ENCODE measurements at regions not wholly inside any gene's neighbourhood (a gene's known extent, or its start where the extent isn't known, plus 50 kb on each side); places are given as distances from the start of the nearest gene placed in this dataset.

DNA sequence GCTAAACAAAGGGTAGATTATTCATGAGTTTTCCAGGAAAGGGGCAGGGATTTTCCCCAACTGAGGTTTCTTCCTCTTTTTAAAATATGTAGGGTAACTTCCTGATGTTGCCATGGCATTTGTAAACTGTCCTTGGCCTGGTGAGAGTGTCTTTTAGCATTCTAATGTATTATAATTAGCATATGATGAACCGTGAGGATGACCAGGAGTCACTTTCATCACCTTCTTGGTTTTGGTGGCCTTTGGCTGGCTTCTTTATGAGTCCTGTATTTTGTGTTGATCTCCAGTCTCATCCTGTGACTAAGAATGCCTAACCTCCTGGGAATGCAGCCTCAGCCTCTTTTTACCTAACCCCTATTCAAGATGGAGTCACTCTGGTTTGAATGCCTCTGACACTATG, 391.0 kb upstream of the LINC00305 start:
- no peak for DNase-seq

DNA sequence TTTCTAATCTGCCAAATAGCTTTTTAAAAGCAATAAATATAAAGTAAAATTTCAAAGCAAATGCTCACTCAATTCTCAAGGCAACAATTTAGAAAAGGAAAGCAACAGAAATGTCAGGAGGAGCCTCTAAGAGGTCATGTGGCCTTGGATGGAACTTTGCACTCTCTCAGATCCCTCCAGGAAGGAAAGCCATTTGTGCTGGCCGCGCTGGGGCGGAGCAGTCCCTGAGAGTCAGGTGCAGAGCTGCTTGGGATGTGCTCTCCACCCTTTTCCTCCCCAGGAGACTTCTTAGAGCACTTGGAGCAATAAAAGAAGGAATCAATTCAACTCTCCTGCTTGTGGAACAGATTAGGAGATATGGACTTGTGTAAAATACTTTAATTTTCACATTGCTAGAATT, 379.8 kb upstream of the LINC00305 start:
- DNase-seq = no peak

DNA sequence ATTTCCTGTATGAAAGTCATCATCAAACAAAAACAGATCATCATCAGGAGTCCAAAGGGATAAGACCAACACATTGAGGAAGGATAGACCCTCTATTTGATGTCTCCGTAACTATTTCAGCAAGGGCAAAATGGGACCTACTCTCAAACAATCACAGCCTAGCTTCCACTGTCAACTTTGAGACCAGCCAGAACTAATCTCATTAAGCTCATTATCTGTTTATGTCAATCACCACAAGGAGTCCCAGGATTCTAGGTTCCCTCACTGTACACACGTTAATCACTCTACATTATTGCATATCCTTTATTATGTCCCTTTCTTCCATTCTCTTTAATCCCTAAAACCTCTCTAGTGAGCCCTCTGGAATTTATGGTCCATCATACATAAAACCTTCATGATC, 370.3 kb upstream of the LINC00305 start:
- no peak for DNase-seq

DNA sequence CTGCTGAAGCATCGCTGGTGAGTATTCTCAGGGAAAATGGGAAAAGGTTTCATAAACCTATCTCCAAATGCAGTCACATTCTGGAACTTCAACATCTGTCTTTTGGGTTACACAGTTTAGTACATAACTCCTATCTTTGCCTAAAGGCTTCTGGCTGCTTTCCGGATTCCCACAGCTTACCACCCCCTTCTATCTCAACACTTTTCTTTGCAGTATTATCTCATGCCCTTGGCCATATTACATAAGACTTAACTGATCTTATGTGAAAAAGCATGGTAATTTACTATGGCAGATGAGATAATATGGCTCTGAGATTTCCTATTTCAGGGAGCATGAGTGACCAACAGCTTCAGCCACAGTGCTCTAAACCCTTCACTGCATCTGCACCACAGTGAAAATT, 369.3 kb upstream of the LINC00305 start:
- no peak for DNase-seq

DNA sequence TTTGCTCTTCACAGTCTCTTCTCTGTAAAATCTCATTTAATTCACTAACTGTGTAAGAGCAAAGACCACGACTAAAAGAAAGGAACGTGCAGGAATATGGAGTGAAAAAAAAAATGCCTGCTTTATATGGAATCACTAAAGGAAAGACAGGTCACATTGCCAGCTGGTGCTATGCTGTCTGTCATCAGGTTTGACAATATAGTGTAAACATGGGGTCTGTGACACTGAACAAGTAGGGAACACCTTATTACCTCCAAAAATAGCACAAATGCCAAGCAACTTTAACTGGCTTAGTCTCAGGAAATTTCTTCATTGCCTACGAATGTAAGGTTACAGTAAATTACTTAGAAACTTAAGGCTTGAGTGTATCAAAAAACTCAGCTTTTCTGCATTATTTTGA, 364.5 kb upstream of the LINC00305 start:
- no peak for DNase-seq

DNA sequence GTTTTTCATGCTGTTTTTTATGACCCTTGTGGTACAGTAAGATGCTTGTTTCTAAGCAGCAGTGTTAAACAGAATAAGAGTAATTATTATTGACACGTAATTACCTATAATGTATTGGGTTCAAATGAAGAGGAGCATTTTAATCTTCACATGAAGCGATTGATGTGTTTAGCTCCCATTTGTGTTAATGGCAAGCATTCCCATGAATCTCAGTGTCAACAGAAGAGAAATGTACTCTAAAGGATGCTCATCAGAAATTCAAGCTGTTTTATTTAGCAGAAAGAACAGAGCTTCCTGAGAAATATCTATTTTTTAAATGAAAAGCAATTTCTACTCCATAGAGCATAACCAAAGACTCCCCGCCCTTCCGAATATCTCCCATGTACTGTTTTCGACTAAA, 341.3 kb upstream of the LINC00305 start:
- no peak for DNase-seq

DNA sequence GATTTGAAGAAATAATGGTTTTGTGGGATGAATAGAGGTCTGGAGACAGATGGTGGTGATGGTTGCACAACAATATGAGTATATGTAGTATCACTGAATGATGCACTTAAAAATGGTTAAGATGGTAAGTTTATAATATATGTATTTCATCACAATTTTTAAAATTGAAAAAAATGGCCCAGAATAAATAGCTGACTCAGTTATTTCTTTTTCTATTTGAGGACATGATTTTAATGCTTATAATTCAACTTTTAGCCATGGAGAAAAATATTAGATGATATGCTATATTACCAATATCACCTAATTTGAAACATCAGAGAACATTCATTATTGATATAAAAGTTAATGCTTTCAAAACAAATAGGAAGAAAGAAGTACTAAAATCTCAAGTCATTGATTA, 339.8 kb upstream of the LINC00305 start:
- DNase-seq = no peak

DNA sequence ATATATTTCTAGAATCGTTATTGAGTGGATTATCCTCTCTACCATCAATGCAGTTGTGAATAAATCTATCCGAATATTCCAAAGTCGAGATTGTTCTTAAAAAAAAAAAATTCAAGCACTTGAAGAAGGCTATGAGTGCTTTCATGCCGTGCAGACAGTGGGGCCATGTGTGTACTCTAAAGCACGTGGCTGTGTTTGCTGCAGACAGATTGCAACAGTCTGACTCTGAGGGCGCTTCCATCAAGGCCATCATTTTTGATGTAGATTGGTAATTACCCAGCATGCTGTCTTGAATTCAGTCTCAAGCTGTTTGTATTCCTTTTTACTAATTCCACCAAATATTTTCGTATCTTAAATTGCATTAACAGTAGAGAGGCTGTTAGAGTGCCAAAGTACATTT, 325.9 kb upstream of the LINC00305 start:
- peak; percentile 15 for DNase-seq

DNA sequence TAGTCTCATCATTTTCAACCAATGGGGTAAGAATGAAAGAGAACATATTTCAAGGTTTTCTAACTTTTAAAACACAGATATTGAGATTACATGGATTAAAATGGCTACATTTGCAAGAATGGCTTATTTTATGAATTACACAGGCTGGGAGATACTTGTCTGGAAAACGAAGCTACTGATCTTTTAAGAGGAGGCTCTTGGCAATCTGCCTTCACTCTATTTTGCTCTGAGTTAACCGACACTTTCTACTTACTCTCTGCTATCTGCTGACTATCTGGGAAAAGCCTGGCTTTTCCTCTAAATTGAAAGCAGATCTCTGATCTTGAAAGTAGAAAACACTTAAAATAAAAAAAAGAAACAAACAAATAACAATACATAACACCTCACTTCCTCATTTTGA, 325.4 kb upstream of the LINC00305 start:
- DNase-seq = no peak

DNA sequence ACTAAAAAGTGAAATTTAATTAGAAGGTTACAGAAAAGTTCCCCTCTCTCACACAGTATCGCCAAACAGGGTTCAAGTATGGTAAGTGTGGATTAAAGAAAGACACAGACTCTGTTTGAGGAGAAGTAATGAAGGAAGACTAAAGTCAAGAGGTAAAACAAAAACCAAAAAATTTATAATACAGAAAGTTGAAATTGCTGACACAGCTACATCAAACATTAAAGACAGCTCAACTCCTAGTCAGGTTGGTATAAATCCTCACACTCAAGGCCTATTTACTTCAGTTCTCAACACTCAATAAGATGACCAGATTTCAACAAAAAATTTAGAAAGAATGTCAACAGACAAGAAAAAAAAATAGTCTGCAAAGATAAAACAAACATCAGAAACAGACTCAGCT, 300.5 kb upstream of the LINC00305 start:
- no peak for DNase-seq

DNA sequence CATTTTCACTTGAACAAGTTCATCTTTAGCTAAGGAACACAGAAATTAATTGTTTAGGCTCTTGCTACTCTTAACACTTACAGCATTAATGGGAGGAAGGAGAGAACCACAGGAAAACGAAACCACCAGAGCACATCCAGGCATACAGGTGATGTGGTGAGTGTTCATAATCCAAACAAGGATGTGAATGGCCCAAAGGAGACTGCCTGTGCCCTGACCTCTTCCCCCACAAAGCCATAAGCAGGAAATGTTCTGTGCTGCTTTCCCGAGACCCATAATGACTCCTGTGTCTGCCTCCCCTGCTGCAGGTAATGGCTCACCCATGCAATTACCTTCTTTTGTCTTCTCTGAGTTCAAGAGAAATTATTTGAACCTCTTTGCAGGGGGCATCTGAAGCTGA, 295.9 kb upstream of the LINC00305 start:
- DNase-seq = no peak

DNA sequence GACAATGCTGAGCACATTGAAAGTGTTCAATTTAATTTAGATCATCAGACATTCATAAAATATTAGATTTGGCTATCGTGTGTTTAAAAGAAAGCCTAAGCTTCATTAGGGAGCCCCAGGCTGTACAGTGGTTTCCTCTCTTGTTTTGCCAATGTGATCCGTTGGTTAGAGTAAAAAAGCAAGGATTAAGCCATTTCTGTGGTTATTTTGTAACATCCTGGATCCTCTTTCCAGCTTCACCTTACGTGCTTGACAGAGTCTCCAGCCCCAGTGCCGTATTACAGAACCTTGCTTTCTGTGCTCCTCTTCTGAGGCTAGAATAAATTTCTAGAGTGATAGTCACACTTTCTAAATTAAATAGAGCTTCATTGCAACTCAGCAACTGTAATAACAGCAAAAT, 289.3 kb upstream of the LINC00305 start:
- no peak for DNase-seq

DNA sequence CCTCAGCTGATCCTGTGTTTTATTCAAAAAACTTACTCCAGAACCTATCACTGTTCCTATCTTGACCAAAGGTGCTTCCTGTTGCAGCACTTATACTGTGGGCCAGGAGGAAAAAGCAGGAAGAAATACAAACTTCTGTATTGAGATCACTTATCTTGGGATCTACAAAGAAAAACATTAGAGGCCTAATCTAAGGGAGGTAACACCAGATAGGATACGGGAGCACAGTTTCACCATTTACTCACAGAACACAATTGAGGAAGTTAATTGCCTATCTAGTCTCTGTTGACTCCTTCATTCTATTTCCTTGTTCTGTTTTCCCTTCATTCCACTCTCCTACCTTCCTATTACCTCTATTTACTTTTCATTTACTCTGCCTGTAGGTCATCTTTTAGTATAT, 287.2 kb upstream of the LINC00305 start:
- DNase-seq = no peak

DNA sequence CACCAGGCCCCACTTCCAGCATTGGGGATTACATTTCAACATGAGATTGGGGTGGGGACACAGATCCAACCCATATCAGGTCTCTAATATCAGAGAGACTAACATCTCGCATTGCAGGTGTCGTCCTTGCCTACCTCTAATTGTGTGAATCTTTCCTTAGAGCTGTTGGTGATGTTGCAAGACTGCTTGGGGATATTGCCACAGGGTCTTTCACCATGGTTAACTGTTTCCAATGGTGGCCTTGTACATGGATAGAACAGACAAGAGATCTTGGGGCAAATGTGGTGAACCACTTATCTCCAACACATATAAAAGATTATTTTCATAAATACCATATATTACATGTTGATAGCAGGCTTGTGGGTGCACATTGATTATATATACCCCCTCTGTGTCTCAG, 270.3 kb upstream of the LINC00305 start:
- DNase-seq = no peak

DNA sequence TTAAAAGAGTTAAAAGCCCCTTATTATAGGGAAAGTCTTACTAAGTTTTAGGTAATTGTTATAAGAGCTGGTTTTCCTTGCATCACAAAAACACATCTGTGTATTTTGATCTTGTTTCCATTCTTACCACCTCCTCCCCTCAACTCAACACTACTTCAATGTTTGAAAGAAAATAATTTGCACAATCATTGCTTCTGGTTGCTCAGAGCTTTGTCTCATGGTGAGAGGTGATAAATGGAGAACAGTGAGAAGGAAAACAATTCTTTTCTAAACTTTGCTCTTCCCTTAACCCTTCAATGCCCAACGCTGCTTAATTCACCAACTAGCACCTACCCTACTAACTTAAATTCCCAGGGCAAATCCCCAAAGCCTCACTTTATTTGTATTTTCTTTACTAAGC, 268.1 kb upstream of the LINC00305 start:
- no peak for DNase-seq

DNA sequence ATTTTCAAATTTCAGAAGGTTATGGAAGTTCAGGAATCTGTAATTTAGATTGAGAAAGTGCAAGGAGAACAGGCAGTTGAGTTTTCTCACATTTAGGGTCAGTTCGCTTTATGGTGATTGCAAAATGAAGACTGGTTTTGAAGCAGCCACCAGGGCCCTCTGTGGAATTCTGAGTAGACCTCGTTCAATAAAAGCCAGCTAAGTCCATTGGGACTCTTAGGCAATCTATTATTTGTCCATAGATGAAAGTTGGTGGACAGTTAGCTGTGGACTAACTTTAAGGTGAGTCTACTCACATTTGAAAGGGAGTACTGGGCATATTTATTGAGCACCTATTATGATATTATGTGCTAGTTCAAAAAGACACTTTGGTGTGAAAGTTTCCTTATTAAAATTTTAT, 266.3 kb upstream of the LINC00305 start:
- no peak for DNase-seq

DNA sequence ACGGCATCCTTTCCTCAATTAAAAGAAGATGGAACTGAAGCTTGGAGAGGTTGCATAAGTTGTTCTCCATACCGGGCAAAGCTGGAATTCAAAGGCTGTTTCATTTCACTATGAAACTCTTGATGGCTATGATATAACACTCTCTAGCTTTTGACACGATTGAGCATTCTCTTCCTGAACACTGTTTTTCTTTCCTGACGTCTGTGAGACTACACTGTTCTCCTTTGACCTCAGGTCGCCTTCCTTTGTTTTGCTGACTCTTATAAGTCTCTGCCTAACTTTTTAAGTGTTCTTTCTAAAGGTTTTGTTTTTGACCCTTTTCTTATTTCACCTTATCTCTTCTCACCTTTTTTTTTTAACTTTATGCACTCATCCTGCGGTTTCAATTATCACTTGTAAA, 261.8 kb upstream of the LINC00305 start:
- no peak for DNase-seq

DNA sequence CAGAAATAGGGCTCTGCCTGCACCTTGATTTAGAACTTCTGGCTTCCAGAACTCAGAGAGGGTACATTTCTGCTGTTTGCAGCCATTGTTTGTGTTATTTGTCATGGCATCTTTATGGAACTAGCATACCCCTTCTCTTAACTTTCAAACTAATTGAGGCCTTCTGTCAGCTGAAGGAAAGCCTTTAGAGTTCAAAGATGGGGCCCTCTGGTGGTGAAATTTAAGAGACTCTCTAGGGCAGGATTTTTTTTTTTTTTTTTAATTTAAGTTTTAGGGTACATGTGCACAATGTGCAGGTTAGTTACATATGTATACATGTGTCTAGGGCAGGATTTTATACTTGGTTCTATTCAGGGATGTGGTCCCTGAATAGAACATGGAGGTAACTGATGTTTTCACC, 260.6 kb upstream of the LINC00305 start:
- DNase-seq = peak; percentile 19

DNA sequence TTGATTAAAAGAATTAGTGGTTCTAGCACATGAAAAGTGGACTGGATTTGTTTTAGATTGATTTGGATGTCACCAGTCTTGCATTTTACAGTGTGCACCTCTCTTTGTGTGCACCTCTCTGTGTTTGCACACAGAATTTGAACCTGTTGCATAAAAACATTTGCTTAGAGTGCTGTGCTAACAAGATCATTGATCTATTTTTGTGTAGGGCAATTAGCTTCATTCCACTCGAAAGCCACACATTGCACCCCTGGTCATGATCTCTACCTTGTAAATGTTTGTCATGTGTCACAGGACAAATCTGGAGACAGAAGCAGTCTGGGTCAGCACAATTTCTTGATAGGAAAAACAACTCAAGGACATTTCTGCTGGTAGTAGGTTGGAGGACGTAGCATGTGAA, 258.7 kb upstream of the LINC00305 start:
- no peak for DNase-seq

DNA sequence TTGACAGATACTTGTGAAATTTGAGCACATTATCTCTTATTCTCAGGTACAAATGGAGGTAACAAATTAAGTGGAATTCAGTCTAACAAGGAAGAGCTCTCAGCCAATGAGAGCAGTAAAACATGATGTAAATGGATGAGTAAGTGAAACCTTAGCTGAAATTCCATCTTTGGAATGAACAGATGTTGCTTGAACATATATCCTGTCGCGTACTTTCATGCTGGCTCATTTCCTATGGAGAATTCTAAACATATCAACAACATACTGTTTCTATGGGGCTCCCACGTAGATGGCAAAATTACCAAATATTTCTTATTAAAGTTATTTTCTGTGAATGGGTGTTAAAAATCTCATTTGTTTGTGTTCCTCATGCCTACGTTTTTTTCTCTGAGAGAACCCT, 256.3 kb upstream of the LINC00305 start:
- DNase-seq = no peak

DNA sequence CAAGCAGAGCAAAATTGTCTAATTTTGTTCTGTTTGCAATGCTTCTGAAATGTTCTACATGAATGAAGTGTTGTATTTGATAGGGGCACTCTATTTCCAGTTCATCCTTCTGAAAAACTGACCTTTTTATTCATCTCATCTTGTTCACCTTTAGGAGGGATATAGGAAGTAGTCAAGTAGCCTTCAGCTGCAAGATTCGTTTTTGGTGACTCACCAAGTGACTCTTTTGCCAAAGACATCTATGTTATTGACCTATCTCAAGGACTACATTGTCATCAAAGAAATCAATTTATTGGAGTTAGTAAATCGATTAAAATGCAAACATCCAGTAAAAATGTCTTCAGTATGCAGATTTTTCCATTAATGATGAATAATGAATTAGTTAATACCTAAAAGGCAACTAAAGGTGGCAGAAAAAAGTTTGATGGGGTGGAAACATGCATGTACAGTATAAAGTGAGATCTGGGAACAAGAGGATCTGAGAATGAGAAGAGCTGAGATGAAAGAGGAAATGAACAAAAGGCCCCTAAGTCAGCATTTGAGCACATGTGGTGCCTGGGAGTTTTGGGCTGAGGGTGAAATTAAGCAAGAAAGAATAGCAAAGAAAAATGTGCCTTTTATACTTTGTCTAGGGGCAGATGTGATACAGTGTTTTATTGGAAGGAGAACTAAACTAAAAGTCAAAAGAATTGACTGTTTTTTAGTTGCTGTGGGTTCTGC, 255.1 kb upstream of the LINC00305 start:
- no peak for DNase-seq

DNA sequence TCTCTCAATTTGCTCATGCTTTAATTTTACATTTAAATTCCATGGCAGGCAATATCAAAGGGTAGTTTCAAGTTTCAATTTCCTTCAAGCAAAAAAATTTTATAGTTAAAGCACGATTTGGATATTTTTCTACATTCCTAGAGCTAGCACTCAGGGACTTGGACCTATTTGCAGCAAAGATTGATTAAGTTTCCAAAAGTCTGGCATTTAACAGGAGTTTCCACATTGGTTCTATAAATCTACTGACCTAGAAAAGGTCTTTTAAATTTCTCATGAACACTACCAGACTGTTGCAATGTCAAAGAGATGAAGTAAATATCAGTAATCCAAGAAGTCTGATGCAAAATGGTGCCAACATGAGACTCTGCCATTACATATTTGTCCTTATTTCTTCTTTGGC, 253.7 kb upstream of the LINC00305 start:
- no peak for DNase-seq

DNA sequence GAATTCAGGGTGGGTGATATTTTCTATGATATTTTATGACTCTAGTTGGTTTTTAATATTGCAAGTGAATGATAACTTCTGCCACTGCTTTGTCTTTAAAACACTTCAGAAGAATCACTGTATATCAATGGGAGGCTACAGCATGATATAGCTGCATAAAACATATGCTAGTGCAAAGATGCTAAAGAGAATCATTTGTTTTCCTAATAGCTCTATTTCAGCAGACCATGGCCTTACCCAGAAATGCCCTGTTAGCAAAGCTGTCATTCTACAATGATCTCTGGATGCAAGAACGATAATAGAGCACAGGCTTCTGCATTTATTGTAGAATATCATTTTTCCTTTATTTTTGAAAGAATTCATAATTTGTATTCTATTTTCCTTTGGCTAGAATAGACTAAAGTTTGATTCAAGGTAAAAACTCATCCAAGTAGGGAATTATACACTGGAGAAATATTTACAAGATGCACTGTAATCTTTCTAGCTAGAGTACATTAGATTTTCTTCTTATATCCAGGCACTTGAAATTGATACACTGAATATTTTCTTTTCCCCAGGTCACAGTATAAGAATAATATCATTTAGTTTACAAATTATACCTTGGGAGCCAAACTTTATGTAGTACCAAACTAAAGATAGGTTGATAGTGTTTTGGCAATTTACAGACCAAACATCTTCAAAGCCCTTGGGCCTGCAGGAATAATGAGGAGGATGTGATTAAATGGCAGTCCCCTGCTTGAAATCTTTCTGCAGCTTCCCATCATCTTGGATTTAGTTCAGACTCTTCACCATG, 252.6 kb upstream of the LINC00305 start:
- no peak for DNase-seq

DNA sequence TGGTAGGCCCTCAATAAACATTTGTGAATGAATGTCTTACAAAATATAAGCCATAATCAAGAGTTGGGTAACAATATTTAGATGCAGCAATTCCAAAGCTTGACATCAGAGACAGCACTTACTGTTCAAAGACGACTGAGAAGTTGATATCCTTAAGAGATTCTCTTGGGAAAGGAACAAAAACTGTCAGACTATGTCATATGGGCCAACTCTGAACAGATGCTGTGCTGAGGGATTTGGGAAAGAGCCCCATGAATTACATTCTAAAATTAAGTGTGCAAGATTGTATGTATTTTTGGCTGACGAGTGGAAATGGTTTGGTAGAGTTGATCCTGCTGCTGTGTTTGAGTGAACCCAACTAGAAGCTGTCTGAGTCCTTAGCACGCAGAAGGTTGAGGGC, 250.7 kb upstream of the LINC00305 start:
- DNase-seq = no peak

DNA sequence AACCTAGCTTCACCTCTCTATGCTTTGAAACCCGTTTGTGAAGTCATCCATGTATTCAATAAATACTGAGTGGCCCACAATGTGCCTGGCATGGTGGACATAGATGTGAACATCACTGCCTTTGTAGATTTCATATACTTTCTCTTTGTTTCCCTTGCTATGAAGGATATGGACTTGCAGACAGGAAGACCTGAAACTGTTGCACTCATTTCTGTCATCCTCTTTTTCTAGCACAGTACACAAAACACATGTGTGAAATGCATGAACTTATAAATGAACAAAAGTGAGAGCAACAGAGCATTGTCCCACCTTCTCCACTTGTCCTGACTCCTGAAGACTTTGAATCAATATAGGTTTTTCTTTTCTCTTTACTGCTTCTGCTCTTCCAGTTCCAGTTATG, 249.4 kb upstream of the LINC00305 start:
- DNase-seq = no peak
